A673 (cell line): ENCODE measurements at regions not wholly inside any gene's neighbourhood (a gene's known extent, or its start where the extent isn't known, plus 50 kb on each side); places are given as distances from the start of the nearest gene placed in this dataset.
"Not testable (repeated sequence)": the region's sequence is repeated elsewhere in the genome, so short reads cannot be mapped to it uniquely, and the experiment has no call there.

ENCODE experiments used
- CTCF ChIP-seq: fragments of 300-800, 200-600 bp; sonication (generic); conservative IDR thresholded peaks from 2 replicates; pipeline ENCODE4 v1.5.1; 2017; ENCODE audit warnings: low read depth, mild to moderate bottlenecking, antibody characterized with exemption, low read length, moderate library complexity, mixed read lengths
- EZH2 ChIP-seq: fragments of 200-600 bp; sonication (generic); IDR thresholded peaks from 2 replicates; pipeline ENCODE4 v1.6.1; 2017; ENCODE audit warnings: borderline replicate concordance, low read depth, mild to moderate bottlenecking, mixed read lengths, antibody characterized with exemption, low read length; ENCODE audit not compliant: poor library complexity, severe bottlenecking

- TF ChIP-seq CTCF, EZH2: not testable (repeated sequence)
Measured at GRCh38 chr12:105478788-105479187, 148.3 kb downstream of the C12orf75 start.
